Activated CD4-positive, alpha-beta memory T cell treated with anti-CD3 and anti-CD28 coated beads, Interleukin-2, amount 10 ng/mL, durations not matched to agents 7 days and 5 days (primary cell): ENCODE measurements at regions not wholly inside any gene's neighbourhood (a gene's known extent, or its start where the extent isn't known, plus 50 kb on each side); places are given as distances from the start of the nearest gene placed in this dataset.
"Not testable (repeated sequence)": the region's sequence is repeated elsewhere in the genome, so short reads cannot be mapped to it uniquely, and the experiment has no call there.

Source experiments
- CTCF ChIA-PET: fragments of 350-600 bp; sonication (Branson Sonifier 250); formaldehyde crosslinking; loops from one replicate; lab custom pipeline; 2021; ENCODE audit warnings: antibody characterized with exemption, inconsistent platforms; lab: Charles Lee
- POLR2A ChIA-PET: fragments of 350-600 bp; sonication (Branson Sonifier 250); formaldehyde crosslinking; loops from one replicate; lab custom pipeline; 2021; ENCODE audit warnings: antibody characterized with exemption; lab: Charles Lee
- DNase-seq: peaks from one replicate; pipeline ENCODE4 v3.0.0-alpha.2; 2020
- H3K27ac Mint-ChIP-seq: one replicate; pipeline ENCODE4 v1.8.0; 2021; ENCODE audit warnings: mild to moderate bottlenecking, mixed read lengths
- H3K27me3 Mint-ChIP-seq: one replicate; pipeline ENCODE4 v1.8.0; 2021; ENCODE audit warnings: mixed read lengths
- H3K36me3 Mint-ChIP-seq: one replicate; pipeline ENCODE4 v1.8.0; 2021; ENCODE audit warnings: low read depth, mixed read lengths
- H3K4me1 Mint-ChIP-seq: one replicate; pipeline ENCODE4 v1.8.0; 2021; ENCODE audit warnings: mixed read lengths
- H3K4me3 Mint-ChIP-seq: one replicate; pipeline ENCODE4 v1.8.0; 2021; ENCODE audit warnings: mild to moderate bottlenecking, mixed read lengths
- H3K9me3 Mint-ChIP-seq: one replicate; pipeline ENCODE4 v1.8.0; 2021; ENCODE audit warnings: mixed read lengths

GRCh38 chr6:25150031-25150430 lies 129.1 kb upstream of the CARMIL1 start:
- H3K36me3 Mint-ChIP-seq = peaks cover 62% of the 10 kb centered on the region
- no peaks in the 10 kb centered on the region for H3K27me3 Mint-ChIP-seq
- POLR2A ChIA-PET = interaction anchor here (1.0 kb wide), 1 partner anchor 15 kb away, joined by 3 read pairs; no protein-coding TSS in a partner anchor
- no peak for DNase-seq
- H3K9me3 Mint-ChIP-seq = peaks cover 41% of the 10 kb centered on the region
- H3K4me1 Mint-ChIP-seq = peaks cover 31% of the 10 kb centered on the region
- H3K27ac Mint-ChIP-seq = no peak overlapping the region
- CTCF ChIA-PET = interaction anchor here (1.7 kb wide), 1 partner anchor 12 kb away, joined by 4 read pairs; no protein-coding TSS in a partner anchor
- no peak overlapping the region for H3K4me3 Mint-ChIP-seq

GRCh38 chr6:25150863-25151262 lies 128.3 kb upstream of the CARMIL1 start:
- Mint-ChIP-seq H3K27ac (no peak overlapping the region), H3K4me3 (no peak overlapping the region), H3K9me3 (peaks cover 36% of the 10 kb centered on the region), H3K27me3 (no peaks in the 10 kb centered on the region), H3K4me1 (peaks cover 32% of the 10 kb centered on the region), H3K36me3 (peaks cover 63% of the 10 kb centered on the region)
- DNase-seq = no peak
- ChIA-PET POLR2A (no interaction called here), CTCF (interaction anchor here (0.6 kb wide), 1 partner anchor 75 kb away, joined by 5 read pairs; no protein-coding TSS in a partner anchor)

GRCh38 chr6:25153079-25153478 lies 126.1 kb upstream of the CARMIL1 start:
- CTCF ChIA-PET = no interaction called here
- Mint-ChIP-seq H3K4me3 (no peak overlapping the region), H3K4me1 (peaks cover 27% of the 10 kb centered on the region), H3K9me3 (peaks cover 37% of the 10 kb centered on the region), H3K27ac (no peak overlapping the region), H3K36me3 (peaks cover 69% of the 10 kb centered on the region), H3K27me3 (no peaks in the 10 kb centered on the region)
- POLR2A ChIA-PET = interaction anchor here (1.6 kb wide), 1 partner anchor 14 kb away, joined by 3 read pairs; no protein-coding TSS in a partner anchor
- no peak for DNase-seq

GRCh38 chr6:25154034-25154596 lies 125.1 kb upstream of the CARMIL1 start:
- H3K4me1 Mint-ChIP-seq = peaks cover 25% of the 10 kb centered on the region
- no peaks in the 10 kb centered on the region for H3K27me3 Mint-ChIP-seq
- H3K4me3 Mint-ChIP-seq = no peak overlapping the region
- ChIA-PET CTCF (no interaction called here), POLR2A (no interaction called here)
- DNase-seq = no peak
- peaks cover 30% of the 10 kb centered on the region for H3K9me3 Mint-ChIP-seq
- peaks cover 72% of the 10 kb centered on the region for H3K36me3 Mint-ChIP-seq
- H3K27ac Mint-ChIP-seq = peak overlapping the region; percentile 35

- Mint-ChIP-seq H3K36me3 (peaks cover 73% of the 10 kb centered on the region), H3K27ac (no peak overlapping the region), H3K9me3 (peaks cover 31% of the 10 kb centered on the region), H3K4me3 (no peak overlapping the region), H3K4me1 (peaks cover 27% of the 10 kb centered on the region), H3K27me3 (peaks cover 1% of the 10 kb centered on the region)
- POLR2A ChIA-PET = no interaction called here
- CTCF ChIA-PET = no interaction called here
- DNase-seq = no peak
These were observed 124.0 kb upstream of the CARMIL1 start for GRCh38 chr6:25155211-25155610.

GRCh38 chr6:25156123-25156522 lies 123.1 kb upstream of the CARMIL1 start:
- Mint-ChIP-seq H3K27me3 (peaks cover 1% of the 10 kb centered on the region), H3K36me3 (peaks cover 76% of the 10 kb centered on the region), H3K27ac (no peak overlapping the region), H3K9me3 (peaks cover 33% of the 10 kb centered on the region), H3K4me1 (peaks cover 28% of the 10 kb centered on the region), H3K4me3 (no peak overlapping the region)
- POLR2A ChIA-PET = no interaction called here
- DNase-seq = no peak
- CTCF ChIA-PET = interaction anchor here (0.6 kb wide), 1 partner anchor 401 kb away, joined by 4 read pairs; no protein-coding TSS in a partner anchor

GRCh38 chr6:25157183-25157582 lies 122.0 kb upstream of the CARMIL1 start:
- peaks cover 1% of the 10 kb centered on the region for H3K27me3 Mint-ChIP-seq
- peaks cover 84% of the 10 kb centered on the region for H3K36me3 Mint-ChIP-seq
- DNase-seq = no peak
- peaks cover 28% of the 10 kb centered on the region for H3K4me1 Mint-ChIP-seq
- no peak overlapping the region for H3K4me3 Mint-ChIP-seq
- ChIA-PET CTCF (no interaction called here), POLR2A (interaction anchor here (0.8 to 1.5 kb wide), 2 partner anchors 9 to 19 kb away, joined by 3 to 4 read pairs; no protein-coding TSS in a partner anchor)
- H3K27ac Mint-ChIP-seq = no peak overlapping the region
- H3K9me3 Mint-ChIP-seq = peaks cover 32% of the 10 kb centered on the region

GRCh38 chr6:25157842-25158241 lies 121.3 kb upstream of the CARMIL1 start:
- DNase-seq = no peak
- Mint-ChIP-seq H3K9me3 (peaks cover 32% of the 10 kb centered on the region), H3K27me3 (peaks cover 1% of the 10 kb centered on the region), H3K36me3 (peaks cover 78% of the 10 kb centered on the region), H3K4me1 (peaks cover 28% of the 10 kb centered on the region), H3K27ac (no peak overlapping the region), H3K4me3 (no peak overlapping the region)
- ChIA-PET CTCF (no interaction called here), POLR2A (interaction anchor here (0.8 to 1.5 kb wide), 2 partner anchors 8 to 19 kb away, joined by 3 to 4 read pairs; no protein-coding TSS in a partner anchor)

GRCh38 chr6:25160134-25160533 lies 119.0 kb upstream of the CARMIL1 start:
- H3K27me3 Mint-ChIP-seq, DNase-seq, H3K4me3 Mint-ChIP-seq, POLR2A ChIA-PET, CTCF ChIA-PET, H3K27ac Mint-ChIP-seq: not testable (repeated sequence)
- H3K4me1 Mint-ChIP-seq = peaks cover 28% of the 10 kb centered on the region
- peaks cover 71% of the 10 kb centered on the region for H3K36me3 Mint-ChIP-seq
- peaks cover 28% of the 10 kb centered on the region for H3K9me3 Mint-ChIP-seq

GRCh38 chr6:25165177-25165576 lies 114.0 kb upstream of the CARMIL1 start:
- ChIA-PET POLR2A (interaction anchor here (1.0 to 4.1 kb wide), 4 partner anchors 13 to 30 kb away, joined by 3 to 18 read pairs (median 3); no protein-coding TSS in a partner anchor), CTCF (interaction anchor here (1.4 kb wide), 1 partner anchor 16 kb away, joined by 3 read pairs; no protein-coding TSS in a partner anchor)
- Mint-ChIP-seq H3K27me3 (no peaks in the 10 kb centered on the region), H3K4me3 (peak overlapping the region; percentile 55), H3K9me3 (peaks cover 11% of the 10 kb centered on the region), H3K27ac (peak overlapping the region; percentile 17), H3K36me3 (peaks cover 30% of the 10 kb centered on the region), H3K4me1 (peaks cover 49% of the 10 kb centered on the region)
- no peak for DNase-seq

GRCh38 chr6:25165800-25166199 lies 113.4 kb upstream of the CARMIL1 start:
- H3K4me3 Mint-ChIP-seq = peak overlapping the region; percentile 55
- CTCF ChIA-PET = interaction anchor here (0.7 to 1.4 kb wide), 3 partner anchors 15 to 582 kb away, joined by 3 read pairs; no protein-coding TSS in a partner anchor
- peak overlapping the region; percentile 50 for H3K27ac Mint-ChIP-seq

GRCh38 chr6:25166955-25167748 lies 112.0 kb upstream of the CARMIL1 start:
- POLR2A ChIA-PET = interaction anchor here (0.8 to 4.1 kb wide), 2 partner anchors 29 to 141 kb away, joined by 3 to 18 read pairs; no protein-coding TSS in a partner anchor
- peak overlapping the region; percentile 55 for H3K4me3 Mint-ChIP-seq
- DNase-seq = no peak

More at GRCh38 chr6:25165800-25166199, 113.4 kb upstream of the CARMIL1 start:
- POLR2A ChIA-PET = interaction anchor here (0.8 to 4.1 kb wide), 7 partner anchors 8 to 33 kb away, joined by 3 to 18 read pairs (median 3); no protein-coding TSS in a partner anchor
- Mint-ChIP-seq H3K36me3 (peaks cover 23% of the 10 kb centered on the region), H3K4me1 (peaks cover 53% of the 10 kb centered on the region), H3K9me3 (peaks cover 9% of the 10 kb centered on the region), H3K27me3 (no peaks in the 10 kb centered on the region)
- no peak for DNase-seq

More at GRCh38 chr6:25166955-25167748, 112.0 kb upstream of the CARMIL1 start:
- Mint-ChIP-seq H3K4me1 (peaks cover 58% of the 10 kb centered on the region), H3K27ac (peak overlapping the region; percentile 75), H3K36me3 (peaks cover 11% of the 10 kb centered on the region), H3K9me3 (peaks cover 5% of the 10 kb centered on the region), H3K27me3 (no peaks in the 10 kb centered on the region)
- CTCF ChIA-PET = interaction anchor here (1.3 kb wide), 1 partner anchor 583 kb away, joined by 3 read pairs; no protein-coding TSS in a partner anchor
